ENCODE measurements at regions not wholly inside any gene's neighbourhood (a gene's known extent, or its start where the extent isn't known, plus 50 kb on each side); places are given as distances from the start of the nearest gene placed in this dataset.

- TF ChIP-seq MAX (IDR thresholded peaks at IDR 0.05) (no peak), REST (IDR thresholded peaks at IDR 0.05; ENCODE audit: low read depth) (no peak), EP300 (IDR thresholded peaks at IDR 0.05; ENCODE audit: borderline replicate concordance) (no peak), USF1 (IDR thresholded peaks at IDR 0.05) (no peak), TAF1 (IDR thresholded peaks at IDR 0.05; ENCODE audit: low read depth) (no peak), TCF12 (IDR thresholded peaks at IDR 0.05; ENCODE audit: low read depth) (no peak), TEAD4 (IDR thresholded peaks at IDR 0.05) (no peak), YY1 (IDR thresholded peaks at IDR 0.05; ENCODE audit: low read depth) (no peak), CEBPB (IDR thresholded peaks at IDR 0.05) (no peak), CREB1 (IDR thresholded peaks at IDR 0.05; ENCODE audit: low read depth) (no peak), FOXM1 (IDR thresholded peaks at IDR 0.05; ENCODE audit: borderline replicate concordance, low read depth) (no peak), RAD21 (IDR thresholded peaks at IDR 0.05; ENCODE audit: low read depth) (no peak)
Measured at GRCh38 chr7:91559947-91560346, 295.7 kb downstream of the FZD1 start.

- no peak for TF ChIP-seq CREB1 (IDR thresholded peaks at IDR 0.05; ENCODE audit: low read depth)
Measured at GRCh38 chr7:91564101-91564500, 299.9 kb downstream of the FZD1 start.

- TF ChIP-seq MAX (IDR thresholded peaks at IDR 0.05) (no peak), ZBTB7A (IDR thresholded peaks at IDR 0.05; ENCODE audit: low read depth) (no peak), CEBPB (IDR thresholded peaks at IDR 0.05) (no peak), YY1 (IDR thresholded peaks at IDR 0.05; ENCODE audit: low read depth) (no peak), NFIC (IDR thresholded peaks at IDR 0.05) (no peak), REST (IDR thresholded peaks at IDR 0.05; ENCODE audit: low read depth) (no peak), RAD21 (IDR thresholded peaks at IDR 0.05; ENCODE audit: low read depth) (no peak), TEAD4 (IDR thresholded peaks at IDR 0.05) (no peak), FOXM1 (IDR thresholded peaks at IDR 0.05; ENCODE audit: borderline replicate concordance, low read depth) (no peak), TAF1 (IDR thresholded peaks at IDR 0.05; ENCODE audit: low read depth) (no peak), CREB1 (IDR thresholded peaks at IDR 0.05; ENCODE audit: low read depth) (no peak), EP300 (IDR thresholded peaks at IDR 0.05; ENCODE audit: borderline replicate concordance) (no peak), TCF12 (IDR thresholded peaks at IDR 0.05; ENCODE audit: low read depth) (no peak), USF1 (IDR thresholded peaks at IDR 0.05) (no peak), EGR1 (IDR thresholded peaks at IDR 0.05) (no peak)
Measured at GRCh38 chr7:91564541-91564940, 300.3 kb downstream of the FZD1 start.

- no peak for TF ChIP-seq TAF1 (IDR thresholded peaks at IDR 0.05; ENCODE audit: low read depth)
- TF ChIP-seq ZBTB7A (IDR thresholded peaks at IDR 0.05; ENCODE audit: low read depth): no peak
- TF ChIP-seq RAD21 (IDR thresholded peaks at IDR 0.05; ENCODE audit: low read depth): no peak
- no peak for TF ChIP-seq EGR1 (IDR thresholded peaks at IDR 0.05)
- TF ChIP-seq YY1 (IDR thresholded peaks at IDR 0.05; ENCODE audit: low read depth): no peak
- TF ChIP-seq CEBPB (IDR thresholded peaks at IDR 0.05): no peak
- TF ChIP-seq CREB1 (IDR thresholded peaks at IDR 0.05; ENCODE audit: low read depth): no peak
- TF ChIP-seq TEAD4 (IDR thresholded peaks at IDR 0.05): no peak
- TF ChIP-seq REST (IDR thresholded peaks at IDR 0.05; ENCODE audit: low read depth): no peak
- no peak for TF ChIP-seq EP300 (IDR thresholded peaks at IDR 0.05; ENCODE audit: borderline replicate concordance)
- TF ChIP-seq MAX (IDR thresholded peaks at IDR 0.05): no peak
- no peak for TF ChIP-seq USF1 (IDR thresholded peaks at IDR 0.05)
- TF ChIP-seq FOXM1 (IDR thresholded peaks at IDR 0.05; ENCODE audit: borderline replicate concordance, low read depth): no peak
- TF ChIP-seq NFIC (IDR thresholded peaks at IDR 0.05): no peak
- no peak for TF ChIP-seq TCF12 (IDR thresholded peaks at IDR 0.05; ENCODE audit: low read depth)
Measured at GRCh38 chr7:91565499-91566401, 301.5 kb downstream of the FZD1 start.

Measured in Ishikawa (cell line).